Caki2 (cell line): ENCODE measurements at regions not wholly inside any gene's neighbourhood (a gene's known extent, or its start where the extent isn't known, plus 50 kb on each side); places are given as distances from the start of the nearest gene placed in this dataset.
"Not testable (repeated sequence)": the region's sequence is repeated elsewhere in the genome, so short reads cannot be mapped to it uniquely, and the experiment has no call there.

ENCODE experiments used
- DNase-seq: peaks from one replicate; pipeline ENCODE4 v3.0.0-alpha.2; 2015; ENCODE audit warnings: low read depth
- in situ Hi-C: cut with HindIII; loops from 2 replicates; pipeline ENCODE4 v1.10.0; 2016; ENCODE audit warnings: low sequenced_read_pairs, low pct_unique_long_range_greater_than_20kb, mixed read lengths

DNA sequence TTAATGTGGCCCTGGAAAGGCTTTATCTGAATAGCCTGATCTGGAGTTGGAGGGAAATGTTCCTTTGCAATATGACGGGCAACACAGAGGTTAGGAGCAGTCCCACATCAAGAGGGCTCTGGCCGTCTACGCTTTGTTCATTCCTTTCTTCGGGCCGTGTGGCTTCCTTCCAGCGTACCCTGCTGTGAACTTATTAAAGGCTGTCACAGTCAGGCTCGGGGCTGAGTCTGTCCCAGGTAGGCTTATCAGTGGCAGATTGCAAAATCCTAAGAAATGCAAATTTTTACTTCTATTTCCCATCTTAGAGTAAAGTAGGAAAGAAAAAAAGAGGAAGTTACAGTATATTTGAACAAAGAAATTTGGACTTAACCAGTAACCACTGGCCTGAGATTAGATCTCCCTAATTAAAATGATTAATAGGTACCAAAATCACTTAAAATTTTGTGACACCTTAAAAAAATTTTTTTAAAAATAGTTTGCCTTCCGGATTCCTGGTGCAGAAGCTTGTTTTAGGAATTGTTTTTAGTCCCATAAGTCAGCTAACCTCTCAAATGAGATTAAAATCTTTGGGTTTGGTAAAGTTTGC, 453.1 kb upstream of the MKI67 start:
- in situ Hi-C loops, result no loop called here
- no peak for DNase-seq

DNA sequence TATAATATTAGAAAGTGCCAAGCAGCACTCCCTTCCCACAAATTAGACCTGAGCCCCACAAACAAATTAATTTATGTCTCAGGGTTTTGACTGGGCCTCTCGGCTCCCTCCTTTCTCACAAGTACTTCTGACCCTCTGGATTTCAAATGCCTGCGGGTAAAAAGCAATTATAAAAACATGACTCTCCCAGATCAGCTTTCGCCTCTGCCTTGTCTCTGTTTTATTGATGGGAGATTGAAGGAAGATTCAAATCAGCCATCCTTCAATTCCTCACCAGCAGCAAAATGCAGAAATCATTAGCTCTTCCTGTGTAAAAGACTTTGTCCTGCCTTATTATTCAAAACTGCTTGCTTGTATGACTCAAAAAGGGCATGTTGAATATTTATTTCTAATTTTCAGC, 453.7 kb upstream of the MKI67 start:
- no peak for DNase-seq
- in situ Hi-C loops, result no loop called here

DNA sequence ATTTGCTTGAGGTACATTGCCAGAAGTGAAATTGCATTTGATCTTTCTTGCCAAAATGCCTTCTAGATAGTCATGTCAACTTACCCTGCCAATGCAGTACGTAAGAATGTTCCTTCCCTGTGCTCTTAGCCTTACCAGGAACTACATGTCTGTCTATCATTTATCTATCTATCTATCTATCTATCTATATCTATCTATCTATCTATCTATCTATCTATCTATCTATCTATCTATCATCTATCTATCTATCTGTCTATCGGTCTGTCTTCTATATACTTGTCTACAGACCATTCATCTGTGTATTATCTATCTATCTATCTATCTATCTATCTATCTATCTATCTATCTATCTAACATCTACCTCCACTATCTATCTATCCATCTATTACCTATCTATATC, 456.9 kb upstream of the MKI67 start:
- DNase-seq, in situ Hi-C loops: not testable (repeated sequence)

DNA sequence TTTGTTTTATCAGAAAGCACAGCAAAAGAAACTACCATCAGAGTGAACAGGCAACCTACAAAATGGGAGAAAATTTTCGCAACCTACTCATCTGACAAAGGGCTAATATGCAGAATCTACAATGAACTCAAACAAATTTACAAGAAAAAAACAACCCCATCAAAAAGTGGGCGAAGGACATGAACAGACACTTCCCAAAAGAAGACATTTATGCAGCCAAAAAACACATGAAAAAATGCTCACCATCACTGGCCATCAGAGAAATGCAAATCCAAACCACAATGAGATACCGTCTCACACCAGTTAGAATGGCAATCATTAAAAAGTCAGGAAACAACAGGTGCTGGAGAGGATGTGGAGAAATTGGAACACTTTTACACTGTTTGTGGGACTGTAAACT, 460.4 kb upstream of the MKI67 start:
- DNase-seq, in situ Hi-C loops: not testable (repeated sequence)

DNA sequence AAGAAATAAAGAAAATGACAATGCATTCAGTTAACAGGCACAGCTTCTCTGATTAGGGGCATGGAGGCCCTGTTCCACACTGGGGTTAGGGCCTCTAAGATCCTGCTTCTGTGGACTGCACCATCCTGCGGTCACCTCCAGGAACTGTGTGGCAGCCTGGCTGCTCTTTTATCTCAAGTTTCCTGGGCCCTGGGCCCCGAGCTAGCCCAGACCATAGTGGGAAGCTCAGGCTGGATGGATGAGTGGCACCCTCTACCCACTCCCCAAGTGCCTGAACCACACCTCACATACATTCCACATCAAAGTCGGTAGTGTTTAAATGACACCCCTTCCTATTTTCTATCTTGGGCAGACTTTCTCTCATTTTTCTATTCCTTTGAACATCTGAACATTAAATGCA, 461.5 kb upstream of the MKI67 start:
- in situ Hi-C loops, result no loop called here
- no peak for DNase-seq

DNA sequence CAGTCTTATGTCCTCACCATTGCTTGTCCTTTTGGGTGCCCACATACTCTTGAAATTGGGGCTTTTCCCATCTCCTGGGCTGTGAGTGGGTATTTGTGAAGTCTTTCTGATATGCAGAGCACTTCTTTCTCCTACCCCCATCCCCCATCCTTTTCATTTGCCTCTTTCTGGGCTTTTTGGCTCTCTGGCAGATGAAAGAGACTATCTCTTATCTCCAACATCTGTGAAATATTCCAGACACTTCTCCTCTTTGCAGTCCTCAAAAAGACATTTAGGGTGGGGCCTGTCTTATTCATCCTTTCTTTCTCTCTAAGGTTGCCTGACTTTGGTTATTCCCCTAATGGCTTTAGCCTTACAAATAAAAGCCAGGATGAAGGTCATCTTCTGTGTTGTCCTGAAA, 462.2 kb upstream of the MKI67 start:
- in situ Hi-C loops, result no loop called here
- no peak for DNase-seq

DNA sequence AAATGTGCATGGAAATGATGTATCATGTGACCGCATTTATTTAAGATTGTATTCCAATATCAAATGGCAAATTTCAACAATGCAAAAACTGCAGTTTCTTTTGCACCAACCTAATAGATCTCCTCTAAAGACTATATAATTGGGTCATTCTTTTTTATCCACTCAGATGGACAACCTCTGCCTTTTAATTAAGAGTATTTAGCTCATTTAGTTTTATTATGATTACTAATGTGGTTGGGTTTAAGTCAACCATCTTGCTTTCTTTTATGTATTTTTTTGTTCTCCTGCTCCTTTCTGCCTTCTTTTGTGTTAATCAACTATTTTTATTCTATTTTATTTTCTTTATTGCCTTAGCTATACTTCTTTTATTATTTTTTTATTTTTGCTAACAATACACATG, 468.5 kb upstream of the MKI67 start:
- in situ Hi-C loops, result no loop called here

DNA sequence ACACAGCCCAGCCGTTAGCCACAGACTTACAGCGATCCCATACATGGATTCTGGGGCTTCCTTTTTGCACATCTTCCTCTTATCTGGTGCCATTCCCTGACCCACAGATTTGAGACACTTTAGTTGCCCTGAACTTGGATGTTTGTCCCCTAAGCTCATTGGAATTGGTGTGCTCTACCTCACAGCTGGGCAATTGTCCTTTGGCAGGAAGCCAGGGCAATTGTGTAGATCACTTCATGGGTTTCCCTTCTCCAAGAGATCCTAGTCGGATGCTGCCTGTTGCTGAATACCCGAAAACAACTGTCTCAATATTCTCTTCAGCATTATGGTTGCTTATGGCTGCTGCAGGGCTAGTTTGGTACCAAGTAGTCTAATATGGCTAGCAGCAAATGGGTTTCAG, 470.7 kb upstream of the MKI67 start:
- no peak for DNase-seq
- in situ Hi-C loops, result no loop called here

More for the DNA sequence above, 468.5 kb upstream of the MKI67 start:
- no peak for DNase-seq

DNA sequence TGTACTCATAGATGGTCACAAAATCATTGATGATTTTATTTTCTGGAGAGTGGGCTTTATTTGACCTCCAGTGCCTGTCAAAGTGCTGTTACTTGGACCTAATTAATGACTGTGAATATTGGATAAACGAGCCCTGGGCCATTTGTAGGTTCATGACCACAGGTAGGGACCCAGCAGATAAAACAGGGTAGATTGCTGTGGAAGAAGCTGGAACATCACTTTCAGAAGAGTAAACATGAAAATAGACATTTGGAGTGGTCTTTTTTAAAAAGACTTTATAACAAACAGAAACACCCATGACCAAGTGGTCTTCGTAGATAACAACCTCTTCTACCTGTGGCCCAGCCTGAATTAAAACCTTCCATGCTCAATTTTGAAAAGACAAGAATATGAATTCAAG, 472.8 kb upstream of the MKI67 start:
- in situ Hi-C loops, result no loop called here
- no peak for DNase-seq

DNA sequence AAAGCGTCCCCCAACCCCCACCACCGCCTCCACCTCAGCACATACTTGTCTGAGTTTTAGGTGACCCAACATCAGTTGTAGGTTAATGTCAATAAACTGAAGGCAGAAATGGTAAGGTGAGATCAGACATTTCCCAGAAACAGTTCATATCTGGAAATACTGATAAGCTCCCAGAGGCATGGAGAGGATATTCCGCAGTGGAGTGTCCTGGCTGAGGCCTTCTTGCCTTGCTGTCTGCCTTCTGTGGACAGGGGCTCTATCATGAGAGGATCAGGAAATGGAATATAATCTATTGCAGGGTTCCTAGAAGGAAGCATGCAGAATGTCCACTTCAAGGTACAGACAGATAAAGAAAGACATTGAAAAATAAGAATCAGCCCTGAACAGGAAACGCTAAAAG, 473.3 kb upstream of the MKI67 start:
- no peak for DNase-seq
- in situ Hi-C loops, result no loop called here

DNA sequence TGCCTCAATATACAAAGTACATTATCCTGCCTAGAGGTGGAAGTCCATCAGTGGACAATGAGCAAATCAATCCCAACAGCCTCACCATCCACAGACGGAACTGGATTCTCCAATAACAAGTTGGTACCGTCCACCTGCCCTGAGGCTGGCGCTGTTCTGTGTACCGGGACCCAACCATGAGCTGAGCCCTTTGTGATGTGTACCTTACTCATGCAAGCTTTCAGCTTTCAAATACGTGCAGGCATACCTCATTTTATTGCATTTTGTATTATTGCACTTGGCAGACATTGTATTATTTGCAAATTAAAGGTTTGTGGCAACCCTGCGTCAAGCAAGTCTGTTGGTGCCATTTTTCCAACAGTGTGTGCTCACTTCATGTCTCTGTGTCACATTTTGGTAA, 476.0 kb upstream of the MKI67 start:
- no peak for DNase-seq
- in situ Hi-C loops, result no loop called here

DNA sequence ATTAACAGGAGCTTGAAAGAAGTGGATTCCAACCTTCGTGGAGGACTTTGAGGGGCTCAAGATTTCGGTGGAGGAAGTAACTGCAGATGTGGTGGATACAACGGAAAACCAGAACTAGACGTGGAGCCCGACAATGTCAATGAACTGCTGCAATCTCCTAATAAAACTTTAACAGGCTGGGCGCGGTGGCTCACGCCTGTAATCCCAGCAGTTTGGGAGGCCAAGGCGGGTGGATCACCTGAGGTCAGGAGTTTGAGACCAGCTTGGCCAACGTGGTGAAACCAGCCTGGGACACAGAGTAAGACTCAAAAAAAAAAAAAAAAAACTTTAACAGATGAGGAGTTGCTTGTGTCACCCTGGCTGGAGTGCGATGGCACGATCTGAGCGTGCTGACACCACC, 477.8 kb upstream of the MKI67 start:
- no peak for DNase-seq
- in situ Hi-C loops, result no loop called here

DNA sequence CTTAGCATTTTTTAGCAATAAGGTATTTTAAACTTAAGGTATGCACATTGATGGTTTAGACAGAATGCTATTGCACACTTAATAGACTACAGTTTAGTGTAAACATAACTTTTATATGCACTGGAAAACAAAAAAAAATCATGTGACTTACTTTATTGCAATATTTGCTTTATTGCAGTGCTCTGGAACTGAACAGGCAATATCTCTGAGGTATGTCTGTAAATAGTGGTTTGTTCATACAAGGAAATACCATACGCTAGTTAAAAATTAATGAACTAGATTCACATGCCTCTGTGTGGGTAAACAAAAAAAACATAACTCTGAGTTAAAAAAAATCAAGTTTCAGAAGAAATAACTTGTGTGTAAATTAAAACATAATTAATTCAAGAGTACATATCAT, 479.0 kb upstream of the MKI67 start:
- in situ Hi-C loops, result no loop called here
- no peak for DNase-seq

DNA sequence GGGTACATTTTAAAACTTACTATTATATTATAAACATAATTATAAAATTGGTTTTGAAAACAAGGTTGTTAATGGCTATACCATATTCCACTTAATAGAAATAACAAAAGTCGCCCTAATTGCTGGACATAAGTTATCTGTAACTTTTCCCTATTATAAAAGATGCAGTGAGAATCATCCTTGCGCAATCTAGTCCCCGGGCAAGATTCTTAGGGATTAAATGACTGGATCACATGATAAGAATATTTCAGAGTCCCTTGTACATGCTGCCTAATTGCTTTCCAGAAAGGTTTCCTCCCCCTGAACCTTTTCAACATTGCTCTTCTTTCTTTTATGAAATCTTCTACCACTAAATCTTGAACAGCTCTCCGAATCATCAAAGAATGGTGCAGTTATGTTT, 479.8 kb upstream of the MKI67 start:
- in situ Hi-C loops, result no loop called here
- no peak for DNase-seq

DNA sequence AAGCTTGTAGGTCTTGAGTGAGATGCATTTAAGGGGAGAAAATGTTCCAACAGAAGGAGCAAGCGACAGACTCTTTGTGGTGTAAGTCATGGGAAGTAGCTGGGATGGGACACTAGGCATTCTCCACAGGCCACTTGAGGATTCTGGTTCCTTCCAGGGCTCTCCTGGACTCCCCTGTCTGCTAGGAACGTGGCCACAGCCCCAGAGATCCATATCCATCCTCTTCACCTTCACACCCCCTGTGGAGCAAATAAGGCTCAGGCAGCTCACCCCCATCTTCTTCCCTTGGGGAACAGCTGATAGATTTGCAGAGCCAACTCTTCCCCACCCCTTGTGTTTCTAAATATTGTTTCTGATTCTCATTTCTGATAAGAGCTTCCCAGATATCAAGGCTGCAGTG, 482.6 kb upstream of the MKI67 start:
- in situ Hi-C loops, result no loop called here
- no peak for DNase-seq

DNA sequence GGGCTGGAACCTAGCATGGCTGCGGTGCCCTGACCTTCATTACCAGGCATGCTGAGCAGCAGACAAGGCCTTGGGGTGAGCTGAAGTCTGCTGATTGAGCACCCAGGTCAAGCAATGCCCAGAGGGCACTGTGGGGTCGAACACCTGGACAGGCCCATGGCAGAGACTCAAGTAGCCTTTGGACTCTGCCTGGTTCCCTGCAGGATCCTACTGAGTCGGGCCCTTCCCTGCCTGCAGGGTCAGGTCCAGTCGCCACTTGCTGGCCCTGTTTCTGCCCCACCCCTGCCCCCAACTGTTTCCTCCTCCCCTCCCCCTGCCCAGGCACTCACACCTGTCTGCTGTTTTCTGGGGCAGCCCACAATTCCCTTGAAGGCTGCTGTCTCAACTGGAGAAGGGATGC, 483.2 kb upstream of the MKI67 start:
- DNase-seq, result no peak
- in situ Hi-C loops, result no loop called here

DNA sequence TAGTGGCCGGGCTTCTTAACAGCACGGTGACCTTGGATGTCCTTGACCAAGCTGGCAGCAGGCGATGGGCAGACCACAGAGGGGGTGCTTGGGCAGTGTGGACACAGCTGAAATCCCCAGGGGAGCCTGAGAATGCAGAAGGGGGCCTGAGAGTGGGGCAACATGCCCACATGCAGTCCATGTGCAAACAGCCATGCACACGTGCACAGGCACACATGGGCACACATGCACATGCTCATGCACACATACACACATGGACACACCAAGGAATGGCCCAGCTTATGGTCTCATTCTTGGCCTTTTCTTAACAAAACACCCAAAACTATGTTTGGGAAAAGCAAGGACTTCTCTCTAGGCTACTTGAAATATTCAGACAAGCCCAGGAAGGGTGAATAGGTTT, 483.9 kb upstream of the MKI67 start:
- no peak for DNase-seq
- in situ Hi-C loops, result no loop called here

DNA sequence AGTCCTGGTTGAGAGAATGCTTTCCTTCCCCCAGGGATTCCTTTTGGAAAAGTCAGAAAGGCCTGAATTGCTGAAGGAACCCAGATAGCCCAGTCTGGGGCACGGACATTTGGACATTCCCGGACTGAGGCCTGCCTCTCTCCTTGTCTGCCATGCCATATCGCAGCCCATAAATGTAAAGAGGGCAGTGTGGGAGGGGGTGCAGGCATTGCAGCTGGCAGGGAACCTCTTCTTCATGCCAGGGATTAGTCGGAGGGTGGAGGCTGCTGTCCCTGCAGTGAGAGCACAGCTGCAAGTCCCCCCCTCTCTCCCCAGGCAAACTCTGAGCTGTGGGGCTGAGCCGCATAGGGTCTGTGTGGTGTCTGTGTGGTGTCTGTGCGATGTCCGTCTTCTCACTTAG, 486.0 kb upstream of the MKI67 start:
- in situ Hi-C loops, result no loop called here
- no peak for DNase-seq

DNA sequence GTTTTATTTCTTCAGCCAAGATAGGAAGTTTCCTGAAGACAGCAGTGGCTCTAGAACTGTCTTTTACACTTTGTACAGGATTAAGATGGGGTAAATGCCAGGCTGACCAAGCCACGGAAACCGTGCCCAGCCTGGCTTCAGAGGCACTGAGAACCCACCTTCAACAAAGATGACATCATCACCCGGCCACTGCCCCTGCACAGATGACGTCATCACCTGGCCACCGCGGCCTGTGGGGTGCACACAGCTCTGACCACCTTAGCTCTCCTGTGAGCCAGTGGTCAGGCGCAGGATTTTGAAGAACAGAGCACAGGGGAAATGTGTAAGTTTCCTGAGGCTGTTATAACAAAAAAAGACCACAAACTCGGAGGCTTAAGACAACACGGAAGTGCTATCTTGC, 486.4 kb upstream of the MKI67 start:
- in situ Hi-C loops, result no loop called here

DNA sequence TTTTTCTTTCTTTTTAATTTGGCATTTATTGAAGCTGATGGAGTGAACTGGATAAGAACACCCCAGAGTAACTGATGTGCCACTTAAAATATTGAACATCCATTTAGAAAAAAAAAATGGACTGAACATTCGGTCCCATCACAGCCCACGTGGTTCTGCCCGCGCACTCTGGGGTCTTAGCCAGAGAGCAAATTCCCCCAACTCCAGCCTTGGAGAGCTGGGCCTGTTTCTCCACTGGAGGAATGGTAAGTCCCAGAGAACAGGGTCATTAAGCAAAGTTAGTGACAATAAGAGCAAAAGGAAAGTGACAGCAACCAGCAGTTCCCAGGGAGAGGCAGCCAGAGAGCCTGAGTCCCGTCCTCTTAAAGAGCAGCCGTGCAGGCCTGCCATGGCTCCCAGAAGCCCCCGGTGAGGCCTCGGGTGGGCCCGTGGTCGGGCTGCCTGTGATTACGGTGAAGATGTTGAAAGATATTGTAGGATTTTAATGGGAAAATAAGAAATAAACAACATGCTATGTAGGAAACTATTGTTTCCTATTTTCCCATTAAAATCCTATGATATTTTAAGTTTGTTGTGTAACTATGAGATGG, 487.9 kb upstream of the MKI67 start:
- in situ Hi-C loops, result no loop called here
- no peak for DNase-seq

More for the DNA sequence above, 486.4 kb upstream of the MKI67 start:
- no peak for DNase-seq
